ENCODE measurements at regions not wholly inside any gene's neighbourhood (a gene's known extent, or its start where the extent isn't known, plus 50 kb on each side); places are given as distances from the start of the nearest gene placed in this dataset.

GRCh38 chr5:85173469-85173868, 788.8 kb upstream of the EDIL3 start:
- TF ChIP-seq SMAD1 (IDR thresholded peaks at IDR 0.05; ENCODE audit: low read depth, partially characterized antibody) (no peak), CTCF (IDR thresholded peaks at IDR 0.05 in 2 of 3, conservative IDR thresholded peaks at IDR 0.05 in 1 of 3; ENCODE audit: control insufficient read depth in 2 of 3, extremely low read depth in 1 of 3, insufficient read depth in 1 of 3, low read depth in 3 of 3, low read length in 3 of 3) (no peak), POLR2AphosphoS5 (IDR thresholded peaks at IDR 0.05; ENCODE audit: low read length) (no peak), EZH2 (IDR thresholded peaks at IDR 0.05; ENCODE audit: borderline replicate concordance, control insufficient read depth, low read depth, low read length) (no peak), POLR2AphosphoS2 (IDR thresholded peaks at IDR 0.05; ENCODE audit: low read depth, low read length) (no peak), SIX5 (IDR thresholded peaks at IDR 0.05; ENCODE audit: low read depth, low read length, severe bottlenecking) (no peak), POLR2A (IDR thresholded peaks at IDR 0.05; ENCODE audit: low read depth, low read length) (no peak), SMC3 (IDR thresholded peaks at IDR 0.05; ENCODE audit: borderline replicate concordance, low read length) (no peak), REST (IDR thresholded peaks at IDR 0.05; ENCODE audit: low read depth, low read length) (no peak), EP300 (IDR thresholded peaks at IDR 0.05; ENCODE audit: borderline replicate concordance in 1 of 2, control insufficient read depth in 1 of 2, low read depth in 2 of 2, low read length in 2 of 2) (no peak), ZNF274 (IDR thresholded peaks at IDR 0.05; ENCODE audit: insufficient read depth, insufficient read length) (no peak), BCL3 (IDR thresholded peaks at IDR 0.05; ENCODE audit: borderline replicate concordance, insufficient read depth, low read depth, low read length, poor library complexity, severe bottlenecking) (no peak), NR2C2 (IDR thresholded peaks at IDR 0.05; ENCODE audit: borderline replicate concordance, control insufficient read depth, insufficient read length, low read depth) (no peak), ZNF207 (IDR thresholded peaks at IDR 0.05; ENCODE audit: borderline replicate concordance) (no peak)
